ENCODE measurements at regions not wholly inside any gene's neighbourhood (a gene's known extent, or its start where the extent isn't known, plus 50 kb on each side); places are given as distances from the start of the nearest gene placed in this dataset.

DNA sequence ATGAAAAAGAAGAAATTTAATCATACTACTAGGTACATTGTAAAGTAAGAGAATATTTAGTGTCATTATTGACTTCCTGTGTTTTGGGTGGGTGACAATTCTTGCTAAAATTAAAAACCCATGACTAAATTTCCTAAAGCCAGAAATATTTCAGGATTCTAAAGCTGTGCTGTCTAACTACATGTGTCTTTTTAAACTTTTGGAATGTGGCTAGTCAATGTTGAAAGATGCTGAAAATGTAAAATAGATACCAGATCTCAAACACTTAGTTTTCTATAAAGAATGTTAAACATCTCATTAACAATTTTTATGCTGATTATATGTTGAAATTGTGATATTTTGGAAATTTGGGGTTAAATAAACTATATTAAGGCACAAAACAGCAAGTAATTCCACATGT, 308.9 kb upstream of the TMCO5A start:
- TF ChIP-seq POLR2A (IDR thresholded peaks at IDR 0.05): no peak
- TF ChIP-seq, protein P1, sequence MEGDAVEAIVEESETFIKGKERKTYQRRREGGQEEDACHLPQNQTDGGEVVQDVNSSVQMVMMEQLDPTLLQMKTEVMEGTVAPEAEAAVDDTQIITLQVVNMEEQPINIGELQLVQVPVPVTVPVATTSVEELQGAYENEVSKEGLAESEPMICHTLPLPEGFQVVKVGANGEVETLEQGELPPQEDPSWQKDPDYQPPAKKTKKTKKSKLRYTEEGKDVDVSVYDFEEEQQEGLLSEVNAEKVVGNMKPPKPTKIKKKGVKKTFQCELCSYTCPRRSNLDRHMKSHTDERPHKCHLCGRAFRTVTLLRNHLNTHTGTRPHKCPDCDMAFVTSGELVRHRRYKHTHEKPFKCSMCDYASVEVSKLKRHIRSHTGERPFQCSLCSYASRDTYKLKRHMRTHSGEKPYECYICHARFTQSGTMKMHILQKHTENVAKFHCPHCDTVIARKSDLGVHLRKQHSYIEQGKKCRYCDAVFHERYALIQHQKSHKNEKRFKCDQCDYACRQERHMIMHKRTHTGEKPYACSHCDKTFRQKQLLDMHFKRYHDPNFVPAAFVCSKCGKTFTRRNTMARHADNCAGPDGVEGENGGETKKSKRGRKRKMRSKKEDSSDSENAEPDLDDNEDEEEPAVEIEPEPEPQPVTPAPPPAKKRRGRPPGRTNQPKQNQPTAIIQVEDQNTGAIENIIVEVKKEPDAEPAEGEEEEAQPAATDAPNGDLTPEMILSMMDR (IDR thresholded peaks at IDR 0.05): no peak
